ENCODE measurements at regions not wholly inside any gene's neighbourhood (a gene's known extent, or its start where the extent isn't known, plus 50 kb on each side); places are given as distances from the start of the nearest gene placed in this dataset.
"Not testable (repeated sequence)": the region's sequence is repeated elsewhere in the genome, so short reads cannot be mapped to it uniquely, and the experiment has no call there.

DNA sequence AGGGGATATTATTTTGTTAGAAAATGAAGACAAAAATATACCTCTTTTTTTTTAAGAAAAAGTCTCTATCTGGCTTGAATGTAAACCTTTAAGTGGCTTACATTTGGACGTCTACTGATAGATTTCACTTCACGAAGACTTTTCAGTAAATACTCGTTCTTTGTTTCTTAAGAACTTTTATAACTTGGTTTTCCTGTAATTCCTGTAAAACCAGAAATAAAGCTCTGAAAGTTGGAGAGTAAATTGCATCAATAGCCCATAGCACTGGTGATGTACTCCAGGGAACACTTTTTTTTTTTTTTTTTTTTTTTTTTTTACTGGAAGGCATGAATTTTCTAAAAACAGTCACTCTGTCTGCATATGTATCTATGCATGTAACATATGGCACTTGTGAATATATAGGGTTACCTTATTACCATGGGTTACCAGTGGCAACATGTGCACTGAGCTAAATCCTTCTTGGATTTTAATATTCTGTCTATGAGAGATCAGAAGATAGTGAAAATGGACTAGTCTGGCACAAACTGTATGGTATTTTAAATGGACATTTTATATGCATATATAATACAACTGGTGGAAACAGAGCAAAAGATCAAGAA, 309.2 kb upstream of the TCF4 start:
- Mint-ChIP-seq H3K27me3 (no peaks in the 10 kb centered on the region), H3K27ac (no peak overlapping the region), H3K4me1 (ENCODE audit: low read depth in 2 of 2) (no peaks in the 10 kb centered on the region), H3K36me3 (ENCODE audit: insufficient read depth) (no peaks in the 10 kb centered on the region), H3K9me3 (peaks cover 0 to 5% of the 10 kb centered on the region in 2 donors), H3K4me3 (no peak overlapping the region)
- ATAC-seq (replicated peaks) (no peak), DNase-seq (no peak)

GRCh38 chr18:55893948-55894347, 306.0 kb upstream of the TCF4 start:
- Mint-ChIP-seq H3K4me1 (ENCODE audit: low read depth in 2 of 2) (no peaks in the 10 kb centered on the region), H3K27ac (no peak overlapping the region), H3K9me3 (peaks cover 0 to 3% of the 10 kb centered on the region in 2 donors), H3K27me3 (no peaks in the 10 kb centered on the region), H3K4me3 (no peak overlapping the region), H3K36me3 (ENCODE audit: insufficient read depth) (no peaks in the 10 kb centered on the region)
- DNase-seq, result no peak
- ATAC-seq (replicated peaks), result no peak

DNA sequence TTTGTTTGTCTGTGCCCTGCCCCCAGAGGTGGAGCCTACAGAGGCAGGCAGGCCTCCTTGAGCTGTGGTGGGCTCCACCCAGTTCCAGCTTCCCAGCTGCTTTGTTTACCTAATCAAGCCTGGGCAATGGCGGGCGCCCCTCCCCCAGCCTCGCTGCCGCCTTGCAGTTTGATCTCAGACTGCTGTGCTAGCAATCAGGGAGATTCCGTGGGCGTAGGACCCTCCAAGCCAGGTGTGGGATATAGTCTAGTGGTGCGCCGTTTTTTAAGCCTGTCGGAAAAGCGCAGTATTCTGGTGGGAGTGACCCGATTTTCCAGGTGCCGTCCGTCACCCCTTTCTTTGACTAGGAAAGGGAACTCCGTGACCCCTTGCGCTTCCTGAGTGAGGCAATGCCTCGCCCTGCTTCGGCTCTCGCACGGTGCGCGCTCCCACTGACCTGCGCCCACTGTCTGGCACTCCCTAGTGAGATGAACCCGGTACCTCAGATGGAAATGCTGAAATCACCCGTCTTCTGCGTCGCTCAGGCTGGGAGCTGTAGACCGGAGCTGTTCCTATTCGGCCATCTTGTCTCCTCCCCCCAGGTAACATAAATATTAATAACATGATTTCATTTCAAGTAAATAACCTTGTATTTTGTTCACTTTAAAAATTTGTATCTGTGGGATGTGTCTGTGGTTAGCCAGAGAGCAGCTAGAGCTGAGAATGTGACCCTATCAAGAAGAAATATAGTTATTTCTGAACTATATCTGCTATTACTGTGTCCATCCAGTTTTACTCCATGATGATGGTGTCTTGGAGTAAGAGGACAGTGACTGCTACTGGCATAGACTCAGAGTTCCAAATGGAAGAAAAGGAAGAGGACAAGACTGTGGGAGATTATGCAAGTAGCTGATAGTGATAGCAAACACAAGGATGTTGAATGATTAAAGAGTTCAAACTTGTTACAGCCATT, 305.1 kb upstream of the TCF4 start:
- H3K9me3 Mint-ChIP-seq; H3K36me3 Mint-ChIP-seq (ENCODE audit: insufficient read depth); H3K27ac Mint-ChIP-seq; DNase-seq; ATAC-seq (replicated peaks); H3K27me3 Mint-ChIP-seq; H3K4me3 Mint-ChIP-seq; H3K4me1 Mint-ChIP-seq (ENCODE audit: low read depth in 2 of 2): not testable (repeated sequence)

- Mint-ChIP-seq H3K36me3 (ENCODE audit: insufficient read depth) (no peaks in the 10 kb centered on the region), H3K27me3 (no peaks in the 10 kb centered on the region), H3K27ac (no peak overlapping the region), H3K4me1 (ENCODE audit: low read depth in 2 of 2) (no peaks in the 10 kb centered on the region), H3K9me3 (peaks cover 0 to 2% of the 10 kb centered on the region in 2 donors), H3K4me3 (no peak overlapping the region)
- no peak for DNase-seq
- ATAC-seq (replicated peaks), result no peak
These were observed 298.9 kb upstream of the TCF4 start for GRCh38 chr18:55886886-55887285.

DNA sequence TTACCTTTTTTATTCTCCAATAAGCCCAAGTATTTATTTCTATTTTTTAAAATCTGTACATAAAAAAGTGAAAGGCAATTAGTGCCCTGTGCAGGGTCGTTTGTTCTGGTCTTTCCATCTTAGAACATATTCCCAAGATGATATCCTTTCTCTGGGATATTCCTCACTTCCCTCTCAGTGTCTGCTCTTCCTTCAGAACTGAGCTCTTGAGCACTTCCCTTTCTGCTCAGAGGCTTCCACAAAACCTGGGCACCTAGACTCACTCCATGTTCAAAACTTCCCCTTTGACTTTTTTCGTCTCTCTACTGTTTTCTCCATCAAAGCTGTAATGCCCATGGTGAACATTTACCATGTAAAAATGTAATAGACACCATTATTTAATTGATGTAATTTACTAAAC, 296.5 kb upstream of the TCF4 start:
- ATAC-seq (replicated peaks) (no peak), DNase-seq (no peak)
- Mint-ChIP-seq H3K9me3 (peaks cover 0 to 2% of the 10 kb centered on the region in 2 donors), H3K27me3 (no peaks in the 10 kb centered on the region), H3K27ac (no peak overlapping the region), H3K36me3 (ENCODE audit: insufficient read depth) (no peaks in the 10 kb centered on the region), H3K4me1 (ENCODE audit: low read depth in 2 of 2) (no peaks in the 10 kb centered on the region), H3K4me3 (no peak overlapping the region)

DNA sequence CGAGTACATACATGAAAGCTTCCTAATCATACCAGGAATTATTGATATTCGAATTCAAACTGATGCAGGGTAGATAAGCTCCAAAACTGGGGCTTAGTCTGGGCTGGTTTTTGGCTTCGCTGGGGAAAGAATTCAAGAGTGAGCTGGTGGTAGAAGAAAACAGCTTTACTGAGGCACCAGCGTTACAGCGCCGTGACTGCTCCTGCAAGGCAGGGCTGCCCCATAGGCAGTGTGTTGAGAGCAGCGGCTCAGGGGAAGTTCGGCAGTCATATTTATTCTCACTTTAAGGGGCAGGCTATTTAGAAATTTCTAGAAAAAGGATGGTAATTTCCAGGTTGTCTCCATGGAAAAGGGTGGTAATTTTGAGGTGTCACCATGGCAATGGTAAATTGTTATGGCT, 292.6 kb upstream of the TCF4 start:
- ATAC-seq (replicated peaks), result no peak
- Mint-ChIP-seq H3K4me1 (ENCODE audit: low read depth in 2 of 2) (no peaks in the 10 kb centered on the region), H3K27ac (no peak overlapping the region), H3K36me3 (ENCODE audit: insufficient read depth) (no peaks in the 10 kb centered on the region), H3K9me3 (peaks cover 0 to 2% of the 10 kb centered on the region in 2 donors), H3K4me3 (no peak overlapping the region), H3K27me3 (no peaks in the 10 kb centered on the region)
- no peak for DNase-seq

DNA sequence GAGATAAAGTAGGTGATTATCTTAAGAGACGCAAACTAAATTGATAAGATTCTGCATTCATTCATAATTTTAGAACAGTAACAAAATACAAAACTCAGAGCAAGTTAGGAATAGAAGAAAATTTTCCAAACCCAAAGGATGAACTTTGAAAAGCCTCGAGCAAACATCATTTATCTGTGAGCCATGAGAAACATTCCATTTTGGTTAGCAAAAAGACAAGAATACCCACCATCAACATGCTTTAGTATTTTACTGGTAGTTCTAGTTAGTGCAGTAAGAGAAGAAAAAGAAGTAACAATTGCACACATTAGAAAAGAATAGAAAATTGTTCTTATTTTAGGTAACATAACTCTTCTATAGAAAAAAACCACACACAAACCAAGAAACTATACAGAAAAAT, 291.3 kb upstream of the TCF4 start:
- DNase-seq, result no peak
- no peaks in the 10 kb centered on the region for H3K36me3 Mint-ChIP-seq (ENCODE audit: insufficient read depth)
- H3K27ac Mint-ChIP-seq, result no peak overlapping the region
- H3K27me3 Mint-ChIP-seq, result no peaks in the 10 kb centered on the region
- H3K4me3 Mint-ChIP-seq, result no peak overlapping the region
- no peak for ATAC-seq (replicated peaks)
- no peaks in the 10 kb centered on the region for H3K9me3 Mint-ChIP-seq
- H3K4me1 Mint-ChIP-seq (ENCODE audit: low read depth in 2 of 2), result no peaks in the 10 kb centered on the region

DNA sequence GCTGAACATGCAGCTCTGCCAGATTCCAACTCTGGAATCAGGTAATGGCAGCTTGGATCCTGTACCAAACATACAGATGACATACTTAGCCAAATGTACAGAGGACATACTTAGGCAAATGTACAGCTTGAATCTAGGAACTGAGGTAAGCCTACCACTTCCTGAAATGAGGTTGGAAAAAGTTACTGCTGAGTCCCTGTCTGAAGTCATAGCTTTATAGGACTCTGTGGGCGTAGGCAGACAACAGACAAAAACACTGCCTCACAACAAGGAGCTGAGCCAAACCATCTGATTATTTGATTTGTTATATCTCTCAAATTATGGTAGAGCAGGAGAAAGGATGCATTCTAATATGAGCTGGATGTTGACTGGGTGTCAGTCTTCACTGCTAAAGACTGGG, 290.2 kb upstream of the TCF4 start:
- DNase-seq (no peak), ATAC-seq (replicated peaks) (no peak)
- H3K9me3 Mint-ChIP-seq, result peaks cover 0 to 7% of the 10 kb centered on the region in 2 donors
- H3K4me1 Mint-ChIP-seq (ENCODE audit: low read depth in 2 of 2), result no peaks in the 10 kb centered on the region
- H3K27me3 Mint-ChIP-seq, result no peaks in the 10 kb centered on the region
- H3K4me3 Mint-ChIP-seq, result no peak overlapping the region
- no peaks in the 10 kb centered on the region for H3K36me3 Mint-ChIP-seq (ENCODE audit: insufficient read depth)
- no peak overlapping the region for H3K27ac Mint-ChIP-seq

GRCh38 chr18:55877321-55877720, 289.3 kb upstream of the TCF4 start:
- H3K9me3 Mint-ChIP-seq, result peaks cover 2 to 7% of the 10 kb centered on the region in 2 donors
- H3K4me3 Mint-ChIP-seq, result no peak overlapping the region
- H3K36me3 Mint-ChIP-seq (ENCODE audit: insufficient read depth), result no peaks in the 10 kb centered on the region
- no peak for DNase-seq
- no peaks in the 10 kb centered on the region for H3K27me3 Mint-ChIP-seq
- no peaks in the 10 kb centered on the region for H3K4me1 Mint-ChIP-seq (ENCODE audit: low read depth in 2 of 2)
- no peak for ATAC-seq (replicated peaks)
- no peak overlapping the region for H3K27ac Mint-ChIP-seq

DNA sequence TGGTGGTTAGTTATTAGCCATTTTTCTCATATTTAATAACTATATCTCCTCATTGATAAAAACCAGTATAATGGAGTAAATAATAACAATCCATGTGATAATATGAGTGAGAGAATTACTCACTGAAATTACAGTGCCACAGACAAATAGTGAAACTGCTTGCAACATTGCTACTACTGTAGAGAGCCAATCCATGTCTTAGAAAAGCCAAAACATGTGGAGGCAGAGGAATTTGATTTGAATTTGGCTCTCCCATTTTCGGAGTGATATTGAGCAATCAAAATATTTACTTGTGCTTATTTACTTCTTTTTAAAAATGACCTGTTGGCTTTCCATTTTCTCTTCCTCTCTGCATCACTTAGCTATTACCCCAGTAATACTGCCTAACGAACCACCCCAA, 288.3 kb upstream of the TCF4 start:
- no peak overlapping the region for H3K4me3 Mint-ChIP-seq
- H3K27me3 Mint-ChIP-seq, result no peaks in the 10 kb centered on the region
- ATAC-seq (replicated peaks) (no peak), DNase-seq (no peak)
- H3K27ac Mint-ChIP-seq, result no peak overlapping the region
- H3K4me1 Mint-ChIP-seq (ENCODE audit: low read depth in 2 of 2), result no peaks in the 10 kb centered on the region
- no peaks in the 10 kb centered on the region for H3K36me3 Mint-ChIP-seq (ENCODE audit: insufficient read depth)
- H3K9me3 Mint-ChIP-seq, result peaks cover 2 to 7% of the 10 kb centered on the region in 2 donors

DNA sequence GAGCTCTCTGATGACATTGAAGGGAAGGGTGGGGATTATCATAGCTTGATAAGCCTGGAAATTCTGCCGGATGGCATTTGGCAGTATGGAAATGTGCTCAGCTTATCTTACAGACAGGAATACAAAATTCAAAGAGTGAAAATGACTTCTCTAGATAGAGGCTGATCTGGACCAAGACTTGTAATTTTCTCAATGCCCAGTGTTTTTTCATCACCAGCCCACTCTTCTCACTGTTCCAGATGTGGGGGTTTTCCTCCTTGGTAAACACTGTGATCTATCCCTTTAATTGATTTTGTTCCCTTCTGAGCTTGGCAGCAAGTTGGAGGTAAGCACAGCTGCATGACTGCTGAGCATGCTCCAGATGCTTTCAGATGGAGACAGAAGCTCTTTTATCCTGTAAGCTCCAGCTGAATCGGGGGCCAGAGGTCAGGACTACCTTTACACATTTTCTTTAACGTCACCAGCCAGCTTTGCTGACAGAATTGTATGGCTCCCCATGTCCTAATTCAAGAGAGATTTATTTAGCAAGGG, 287.4 kb upstream of the TCF4 start:
- ATAC-seq (replicated peaks) (no peak), DNase-seq (no peak)
- Mint-ChIP-seq H3K9me3 (peaks cover 2 to 7% of the 10 kb centered on the region in 2 donors), H3K36me3 (ENCODE audit: insufficient read depth) (no peaks in the 10 kb centered on the region), H3K4me1 (ENCODE audit: low read depth in 2 of 2) (no peaks in the 10 kb centered on the region), H3K4me3 (no peak overlapping the region), H3K27ac (no peak overlapping the region), H3K27me3 (no peaks in the 10 kb centered on the region)

- Mint-ChIP-seq H3K27me3 (no peaks in the 10 kb centered on the region), H3K4me3 (no peak overlapping the region), H3K9me3 (peaks cover 2 to 7% of the 10 kb centered on the region in 2 donors), H3K4me1 (ENCODE audit: low read depth in 2 of 2) (no peaks in the 10 kb centered on the region), H3K27ac (no peak overlapping the region), H3K36me3 (ENCODE audit: insufficient read depth) (no peaks in the 10 kb centered on the region)
- DNase-seq, result no peak
- ATAC-seq (replicated peaks), result no peak
These were observed 281.8 kb upstream of the TCF4 start for GRCh38 chr18:55869556-55870501.

- H3K36me3 Mint-ChIP-seq (ENCODE audit: insufficient read depth), result no peaks in the 10 kb centered on the region
- no peak overlapping the region for H3K4me3 Mint-ChIP-seq
- H3K27ac Mint-ChIP-seq, result no peak overlapping the region
- no peaks in the 10 kb centered on the region for H3K27me3 Mint-ChIP-seq
- DNase-seq (no peak), ATAC-seq (replicated peaks) (no peak)
- H3K9me3 Mint-ChIP-seq, result peaks cover 3 to 5% of the 10 kb centered on the region in 2 donors
- H3K4me1 Mint-ChIP-seq (ENCODE audit: low read depth in 2 of 2), result no peaks in the 10 kb centered on the region
These were observed 280.9 kb upstream of the TCF4 start for GRCh38 chr18:55868909-55869308.
